ENCODE measurements at regions not wholly inside any gene's neighbourhood (a gene's known extent, or its start where the extent isn't known, plus 50 kb on each side); places are given as distances from the start of the nearest gene placed in this dataset.
"Not testable (repeated sequence)": the region's sequence is repeated elsewhere in the genome, so short reads cannot be mapped to it uniquely, and the experiment has no call there.

GRCh38 chr1:238331557-238331956 is 440.8 kb upstream of the ZP4 start:
- DNase-seq: no peak

GRCh38 chr1:238329671-238330070 is 438.9 kb upstream of the ZP4 start:
- DNase-seq: no peak

GRCh38 chr1:238327033-238327432 is 436.3 kb upstream of the ZP4 start:
- DNase-seq: not testable (repeated sequence)

GRCh38 chr1:238326479-238326878 is 435.8 kb upstream of the ZP4 start:
- not testable (repeated sequence) for DNase-seq

GRCh38 chr1:238324211-238324864 is 433.6 kb upstream of the ZP4 start:
- no peak for DNase-seq

- DNase-seq: no peak
Observed at GRCh38 chr1:238323490-238323889, 432.8 kb upstream of the ZP4 start.

- DNase-seq: no peak
Observed at GRCh38 chr1:238319957-238320356, 429.2 kb upstream of the ZP4 start.

GRCh38 chr1:238318294-238319110 is 427.8 kb upstream of the ZP4 start:
- DNase-seq: no peak

- no peak for DNase-seq
Observed at GRCh38 chr1:238312969-238313368, 422.2 kb upstream of the ZP4 start.

- DNase-seq: no peak
Observed at GRCh38 chr1:238306411-238306810, 415.7 kb upstream of the ZP4 start.

GRCh38 chr1:238302646-238303045 is 411.9 kb upstream of the ZP4 start:
- DNase-seq: no peak

GRCh38 chr1:238296371-238296770 is 405.6 kb upstream of the ZP4 start:
- no peak for DNase-seq

- DNase-seq: no peak
Observed at GRCh38 chr1:238293075-238293474, 402.4 kb upstream of the ZP4 start.

- no peak for DNase-seq
Observed at GRCh38 chr1:238281418-238281817, 390.7 kb upstream of the ZP4 start.

- no peak for DNase-seq
Observed at GRCh38 chr1:238279694-238280380, 389.1 kb upstream of the ZP4 start.

GRCh38 chr1:238272145-238272544 is 381.4 kb upstream of the ZP4 start:
- DNase-seq: no peak

GRCh38 chr1:238265866-238266265 is 375.1 kb upstream of the ZP4 start:
- no peak for DNase-seq

- DNase-seq: no peak
Observed at GRCh38 chr1:238264951-238265350, 374.2 kb upstream of the ZP4 start.

- DNase-seq: no peak
Observed at GRCh38 chr1:238258510-238258909, 367.8 kb upstream of the ZP4 start.

- DNase-seq: no peak
Observed at GRCh38 chr1:238257018-238257621, 366.4 kb upstream of the ZP4 start.

- DNase-seq: no peak
Observed at GRCh38 chr1:238254935-238255334, 364.2 kb upstream of the ZP4 start.

GRCh38 chr1:238252033-238252802 is 361.5 kb upstream of the ZP4 start:
- peak; percentile 66 for DNase-seq

GRCh38 chr1:238248356-238248755 is 357.6 kb upstream of the ZP4 start:
- no peak for DNase-seq
